ENCODE measurements at regions not wholly inside any gene's neighbourhood (a gene's known extent, or its start where the extent isn't known, plus 50 kb on each side); places are given as distances from the start of the nearest gene placed in this dataset.
"Not testable (repeated sequence)": the region's sequence is repeated elsewhere in the genome, so short reads cannot be mapped to it uniquely, and the experiment has no call there.

GRCh38 chr10:23884670-23885069 lies 324.3 kb upstream of the KIAA1217 start:
- DNase-seq: no peak

GRCh38 chr10:23885853-23886252 lies 323.1 kb upstream of the KIAA1217 start:
- DNase-seq: no peak

GRCh38 chr10:23886355-23886754 lies 322.6 kb upstream of the KIAA1217 start:
- DNase-seq: no peak

GRCh38 chr10:23891301-23891700 lies 317.6 kb upstream of the KIAA1217 start:
- DNase-seq: no peak

- no peak for DNase-seq
Observed at GRCh38 chr10:23892296-23892695, 316.6 kb upstream of the KIAA1217 start.

- no peak for DNase-seq
Observed at GRCh38 chr10:23897267-23897666, 311.7 kb upstream of the KIAA1217 start.

- DNase-seq: no peak
Observed at GRCh38 chr10:23897861-23898260, 311.1 kb upstream of the KIAA1217 start.

- no peak for DNase-seq
Observed at GRCh38 chr10:23899166-23899565, 309.8 kb upstream of the KIAA1217 start.

GRCh38 chr10:23910291-23910690 lies 298.6 kb upstream of the KIAA1217 start:
- DNase-seq: no peak

- DNase-seq: no peak
Observed at GRCh38 chr10:23912884-23913404, 296.0 kb upstream of the KIAA1217 start.

GRCh38 chr10:23914641-23915040 lies 294.3 kb upstream of the KIAA1217 start:
- DNase-seq: no peak

- no peak for DNase-seq
Observed at GRCh38 chr10:23917251-23917840, 291.6 kb upstream of the KIAA1217 start.

- no peak for DNase-seq
Observed at GRCh38 chr10:23918090-23918723, 290.7 kb upstream of the KIAA1217 start.

- DNase-seq: no peak
Observed at GRCh38 chr10:23918839-23919238, 290.1 kb upstream of the KIAA1217 start.

GRCh38 chr10:23927576-23928325 lies 281.2 kb upstream of the KIAA1217 start:
- no peak for DNase-seq

GRCh38 chr10:23934023-23934422 lies 274.9 kb upstream of the KIAA1217 start:
- not testable (repeated sequence) for DNase-seq

- no peak for DNase-seq
Observed at GRCh38 chr10:23945845-23946244, 263.1 kb upstream of the KIAA1217 start.

- DNase-seq: no peak
Observed at GRCh38 chr10:23951841-23952240, 257.1 kb upstream of the KIAA1217 start.

- no peak for DNase-seq
Observed at GRCh38 chr10:23955456-23956225, 253.3 kb upstream of the KIAA1217 start.

GRCh38 chr10:23965123-23965522 lies 243.8 kb upstream of the KIAA1217 start:
- DNase-seq: no peak

- no peak for DNase-seq
Observed at GRCh38 chr10:23965880-23966279, 243.1 kb upstream of the KIAA1217 start.

- no peak for DNase-seq
Observed at GRCh38 chr10:23966504-23967051, 242.4 kb upstream of the KIAA1217 start.

GRCh38 chr10:23968301-23968700 lies 240.6 kb upstream of the KIAA1217 start:
- DNase-seq: no peak

Measured in cerebellar nuclear complex (tissue), 1 donor.